Stimulated activated CD4-positive, alpha-beta T cell treated with anti-CD3 and anti-CD28 coated beads, Interleukin-15, amount 100 ng/mL, for 24 hours (primary cell): ENCODE measurements at regions not wholly inside any gene's neighbourhood (a gene's known extent, or its start where the extent isn't known, plus 50 kb on each side); places are given as distances from the start of the nearest gene placed in this dataset.
"Not testable (repeated sequence)": the region's sequence is repeated elsewhere in the genome, so short reads cannot be mapped to it uniquely, and the experiment has no call there.

Source experiments
- DNase-seq: peaks from one replicate; pipeline ENCODE4 v3.0.0-alpha.2; 2020

- DNase-seq, result no peak
Measured at GRCh38 chr7:119748991-119749390, 524.0 kb upstream of the KCND2 start.

GRCh38 chr7:119756687-119757086, 516.3 kb upstream of the KCND2 start:
- DNase-seq, result no peak

- no peak for DNase-seq
Measured at GRCh38 chr7:119758254-119758653, 514.7 kb upstream of the KCND2 start.

DNA sequence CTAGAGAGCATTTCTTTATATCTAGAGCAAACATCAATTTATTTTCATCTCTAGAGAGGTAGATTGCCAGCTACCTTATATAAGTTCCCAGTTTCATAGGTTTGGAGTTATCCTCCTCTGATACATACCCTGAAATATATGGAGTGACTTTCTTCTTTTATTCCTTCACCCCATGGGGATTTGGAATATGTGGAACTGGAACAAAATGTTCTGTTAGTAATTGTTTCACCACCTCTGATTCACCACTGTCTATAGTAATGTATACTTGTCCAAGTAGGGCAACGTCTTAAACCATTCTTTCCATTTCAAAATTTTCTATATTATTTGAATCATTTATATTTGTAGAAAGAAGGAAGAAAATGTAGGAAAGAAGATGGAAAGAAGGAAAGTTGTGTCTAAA, 511.2 kb upstream of the KCND2 start:
- no peak for DNase-seq

- DNase-seq, result no peak
Measured at GRCh38 chr7:119782286-119782685, 490.7 kb upstream of the KCND2 start.

DNA sequence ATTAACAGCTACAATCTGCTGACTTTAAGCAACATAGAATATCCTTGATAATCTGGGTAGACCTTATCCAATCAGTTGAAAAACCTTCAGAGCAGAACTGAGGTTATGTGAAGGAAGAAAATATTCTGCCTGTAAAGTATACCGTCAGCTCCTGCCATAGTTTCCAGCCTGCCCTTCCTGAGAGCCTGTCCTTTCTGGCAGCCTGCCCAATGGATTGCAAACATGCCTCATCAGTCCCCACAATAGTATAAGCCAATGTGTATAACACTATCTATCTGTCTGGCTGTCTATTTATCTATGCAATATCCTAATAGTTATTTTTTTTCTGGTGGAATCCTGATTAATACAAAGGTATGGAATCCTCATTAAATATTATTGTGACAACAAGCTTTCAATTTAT, 489.2 kb upstream of the KCND2 start:
- no peak for DNase-seq

- no peak for DNase-seq
Measured at GRCh38 chr7:119802147-119802546, 470.8 kb upstream of the KCND2 start.

- DNase-seq, result no peak
Measured at GRCh38 chr7:119825091-119825655, 447.8 kb upstream of the KCND2 start.

DNA sequence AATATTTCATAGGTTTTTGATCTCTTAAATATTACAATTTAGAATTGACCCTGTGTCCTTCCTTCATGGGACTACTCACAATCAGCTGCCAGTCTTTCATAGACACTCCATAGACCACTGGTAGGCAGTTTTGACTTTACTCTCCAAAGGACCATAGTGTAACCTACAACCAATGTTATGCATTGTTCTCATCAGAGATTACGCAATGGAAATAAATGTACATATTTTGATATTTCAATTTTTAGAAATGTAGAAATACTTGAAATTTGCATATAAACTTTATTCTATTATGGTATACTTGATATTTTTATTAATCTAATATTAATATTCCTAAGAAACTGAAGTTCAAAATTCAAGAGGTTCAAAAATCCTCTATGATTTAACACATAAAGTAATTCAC, 446.4 kb upstream of the KCND2 start:
- no peak for DNase-seq

DNA sequence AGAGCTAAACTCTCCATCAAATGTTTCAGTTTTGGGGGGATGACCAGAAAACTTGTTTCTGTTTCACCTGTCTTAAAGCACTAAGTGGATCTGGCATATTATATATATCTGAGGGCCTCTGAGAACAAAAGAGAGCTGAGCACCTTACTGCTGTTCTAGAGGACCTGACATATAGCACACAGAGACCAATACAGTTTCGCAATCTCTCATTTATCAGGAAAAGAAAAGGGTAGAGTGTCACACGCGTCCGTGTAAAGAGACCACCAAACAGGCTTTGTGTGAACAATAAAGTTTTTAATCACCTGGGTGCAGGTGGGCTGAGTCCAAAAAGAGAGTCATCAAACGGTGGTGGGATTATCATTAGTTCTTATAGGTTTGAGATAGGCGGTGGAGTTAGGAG, 434.5 kb upstream of the KCND2 start:
- no peak for DNase-seq

- no peak for DNase-seq
Measured at GRCh38 chr7:119842337-119842736, 430.6 kb upstream of the KCND2 start.

- DNase-seq, result no peak
Measured at GRCh38 chr7:119842786-119843185, 430.2 kb upstream of the KCND2 start.

DNA sequence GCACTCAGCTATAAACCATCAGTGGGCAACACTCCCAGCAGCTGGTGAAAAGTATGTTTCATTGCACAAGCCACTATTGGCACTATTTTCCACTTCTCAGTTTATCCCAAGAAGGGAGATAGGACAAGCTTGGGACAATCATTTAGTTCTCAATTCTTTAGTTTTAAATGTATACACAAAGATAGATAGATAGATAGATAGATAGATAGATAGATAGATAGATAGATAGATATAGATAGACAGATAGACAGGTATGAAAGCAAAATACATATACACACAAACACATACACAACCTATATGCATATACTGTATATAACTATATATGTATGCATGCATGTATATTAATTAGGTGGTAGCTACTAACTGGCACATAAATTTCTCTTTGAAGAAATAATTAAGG, 411.6 kb upstream of the KCND2 start:
- no peak for DNase-seq

GRCh38 chr7:119868387-119868786, 404.6 kb upstream of the KCND2 start:
- no peak for DNase-seq

- no peak for DNase-seq
Measured at GRCh38 chr7:119879835-119880234, 393.1 kb upstream of the KCND2 start.

DNA sequence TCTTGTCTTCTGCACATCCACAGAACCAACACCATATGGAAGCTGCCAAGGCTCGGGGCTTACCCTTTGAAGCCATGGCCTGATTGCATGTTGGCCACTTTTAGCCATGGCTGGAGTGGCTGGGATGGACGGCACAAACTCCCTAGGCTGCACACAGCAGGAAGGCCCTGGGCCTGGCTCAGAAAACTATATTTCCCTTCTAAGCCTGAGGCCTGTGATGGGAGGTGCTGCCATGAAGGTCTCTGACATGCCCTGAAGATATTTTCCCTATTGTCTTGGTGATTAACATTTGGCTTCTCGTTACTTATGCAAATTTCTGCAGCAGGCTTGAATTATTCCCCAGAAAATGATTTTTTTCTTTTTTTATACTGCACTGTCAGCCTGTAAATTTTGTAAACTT, 387.0 kb upstream of the KCND2 start:
- no peak for DNase-seq

DNA sequence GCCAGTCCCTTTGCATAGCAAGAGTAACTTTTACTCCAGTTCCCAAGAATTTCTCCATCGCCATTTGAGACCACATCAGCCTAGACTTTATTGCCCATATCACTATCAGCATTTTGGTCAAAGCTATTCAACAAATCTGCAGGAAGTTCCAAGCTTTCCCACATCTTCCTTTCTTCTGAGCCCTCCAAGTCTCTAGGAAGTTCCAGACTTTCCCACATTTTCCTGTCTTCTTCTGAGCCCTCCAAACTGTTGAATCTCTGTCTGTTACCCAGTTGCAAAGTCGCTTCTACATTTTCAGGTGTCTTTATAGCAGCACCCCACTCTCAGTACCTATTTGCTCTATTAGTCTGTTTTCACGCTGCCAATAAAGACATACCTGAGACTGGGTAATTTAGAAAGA, 386.4 kb upstream of the KCND2 start:
- not testable (repeated sequence) for DNase-seq

GRCh38 chr7:119888251-119888650, 384.7 kb upstream of the KCND2 start:
- DNase-seq, result no peak

GRCh38 chr7:119890631-119891030, 382.3 kb upstream of the KCND2 start:
- DNase-seq, result no peak

DNA sequence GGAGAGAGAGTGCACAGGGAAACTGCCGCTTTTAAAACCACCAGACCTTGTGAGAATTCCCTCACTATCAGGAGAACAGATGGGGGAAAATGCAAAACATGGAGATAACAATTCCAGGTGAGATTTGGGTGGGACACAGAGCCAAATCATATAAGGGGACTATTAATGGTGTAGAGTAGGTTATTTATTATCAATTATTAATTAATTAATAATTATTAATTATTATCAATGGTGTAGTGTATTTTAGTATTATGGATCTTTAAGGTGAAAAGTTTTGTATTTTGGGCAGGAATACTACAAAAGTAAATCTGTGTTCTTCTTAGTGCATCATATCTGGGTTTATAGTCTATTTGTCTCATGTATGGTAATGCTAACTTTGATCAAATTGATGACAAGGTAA, 377.7 kb upstream of the KCND2 start:
- no peak for DNase-seq

DNA sequence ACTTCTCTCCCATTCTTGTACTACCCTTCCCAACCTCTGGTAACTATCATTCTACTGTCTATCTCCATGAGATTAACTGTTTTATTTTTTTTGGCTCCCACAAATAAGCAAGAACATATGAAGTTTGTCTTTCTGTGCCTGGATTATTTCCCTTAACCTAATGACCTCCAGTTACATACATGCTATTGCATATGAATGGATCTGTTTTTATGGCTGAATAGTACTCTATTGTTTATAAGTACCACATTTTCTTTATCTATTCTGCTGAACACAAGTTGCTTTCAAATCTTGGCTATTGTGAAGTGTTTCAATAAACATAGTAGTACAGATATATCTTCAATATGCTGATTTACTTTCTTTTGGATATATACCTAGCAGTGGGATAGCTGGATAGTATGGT, 376.6 kb upstream of the KCND2 start:
- DNase-seq, result no peak

DNA sequence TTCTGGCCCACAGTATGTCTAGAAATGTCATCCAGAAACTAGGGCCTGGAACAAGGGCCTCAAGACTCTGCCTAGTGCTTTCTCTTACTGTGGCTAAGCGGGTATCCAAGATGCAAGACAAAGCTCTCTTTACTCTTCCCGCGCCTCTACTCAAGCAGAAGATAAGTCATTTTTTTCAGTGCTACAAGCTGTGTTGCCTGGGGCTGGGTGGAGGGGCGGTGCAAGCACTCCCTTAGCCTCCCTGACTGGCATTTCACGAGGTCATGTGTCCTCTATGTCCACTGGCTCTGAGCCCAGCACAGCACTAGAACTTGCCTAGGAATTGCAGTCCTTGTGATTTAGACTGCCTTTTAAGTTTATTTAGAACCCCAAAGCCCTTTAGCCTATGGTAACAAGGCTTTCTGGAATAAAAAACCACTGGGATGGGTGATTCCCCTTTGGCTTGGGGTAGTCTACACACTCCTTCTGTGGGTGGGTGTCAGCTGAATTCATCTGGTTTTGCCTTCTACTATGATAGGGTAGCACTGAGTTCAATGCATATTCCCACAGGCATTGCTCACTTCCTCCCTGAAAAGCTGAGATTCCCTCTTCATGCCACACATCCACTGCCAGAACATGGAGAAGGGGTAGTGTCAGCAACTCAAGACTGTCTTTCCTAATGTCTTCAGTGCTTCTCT, 371.8 kb upstream of the KCND2 start:
- DNase-seq, result no peak

- DNase-seq, result no peak
Measured at GRCh38 chr7:119903085-119903484, 369.9 kb upstream of the KCND2 start.

DNA sequence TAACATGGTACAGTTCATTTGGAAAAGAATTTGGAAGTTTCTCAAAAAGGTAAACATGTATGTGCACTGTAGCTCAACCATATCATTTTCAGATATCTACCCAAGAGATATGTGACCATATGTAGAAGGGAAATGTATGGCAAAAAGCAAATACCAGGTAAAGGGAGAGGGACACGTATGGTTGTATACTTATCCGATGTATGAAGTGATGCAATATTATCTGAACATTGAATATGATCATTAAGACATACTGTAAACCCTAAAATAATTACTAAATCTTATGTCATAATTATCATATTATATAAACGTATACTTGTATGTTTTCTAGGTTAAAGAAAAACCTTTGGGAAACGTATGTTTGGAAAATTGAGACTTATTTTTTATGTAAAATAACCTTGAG, 367.5 kb upstream of the KCND2 start:
- DNase-seq, result no peak

DNA sequence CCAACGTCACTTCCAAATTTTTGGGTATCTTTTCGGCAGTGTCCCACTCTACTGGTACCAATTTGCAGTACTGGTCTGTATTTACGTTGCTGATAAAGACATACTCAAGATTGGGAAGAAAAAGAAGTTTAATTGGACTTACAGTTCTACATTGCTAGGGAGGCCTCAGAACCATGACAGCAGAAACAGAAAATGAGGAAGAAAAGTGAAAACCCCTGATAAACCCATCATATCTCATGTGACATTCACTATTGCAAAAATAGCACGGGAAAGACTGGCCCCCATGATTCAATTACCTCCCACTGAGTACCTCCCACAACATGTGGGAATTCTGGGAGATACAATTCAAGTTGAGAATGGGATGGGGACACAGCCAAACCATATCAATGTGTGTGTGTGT, 364.0 kb upstream of the KCND2 start:
- no peak for DNase-seq
